ENCODE measurements at regions not wholly inside any gene's neighbourhood (a gene's known extent, or its start where the extent isn't known, plus 50 kb on each side); places are given as distances from the start of the nearest gene placed in this dataset.

DNA sequence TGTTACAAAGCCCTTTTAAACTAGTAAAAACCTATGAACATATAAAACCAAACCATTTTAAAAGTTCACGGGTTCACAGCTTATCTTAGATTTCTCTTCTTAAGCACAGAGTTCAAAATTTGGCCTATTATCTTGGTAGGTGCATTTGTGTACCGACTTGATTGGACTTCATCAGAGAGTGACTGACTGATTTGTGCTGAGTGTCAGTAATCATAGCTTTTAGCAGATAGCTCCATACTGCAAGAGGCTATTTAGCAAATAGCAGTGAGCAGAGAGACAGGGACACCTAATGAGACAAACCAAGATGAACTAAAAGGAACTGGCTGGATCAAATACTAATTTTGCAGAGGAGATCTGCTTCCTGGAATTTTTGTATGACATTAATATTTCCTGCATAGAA is 274.5 kb downstream of the PRR16 start:
- intact Hi-C loops (cut with DNase I, micrococcal nuclease): no loop called here
- ATAC-seq (no peak), DNase-seq (no peak)

DNA sequence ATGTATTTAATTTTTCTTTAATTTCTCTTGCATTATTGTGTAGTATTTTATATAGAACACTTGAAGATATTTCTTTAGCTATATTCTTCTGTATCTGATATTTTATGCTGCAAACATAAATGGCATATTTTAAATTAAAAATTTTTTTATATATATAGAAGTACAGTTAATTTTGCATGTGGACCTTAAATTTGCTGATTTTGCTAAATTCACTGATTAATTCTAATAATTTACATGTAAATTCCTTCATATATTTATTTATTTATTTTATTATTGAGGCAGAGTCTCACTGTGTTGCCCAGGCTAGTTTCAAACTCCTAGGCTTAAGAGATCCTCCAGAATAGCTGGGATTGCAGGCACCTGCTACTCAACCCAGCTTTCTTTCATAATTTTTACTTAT is 276.9 kb downstream of the PRR16 start:
- intact Hi-C loops (cut with DNase I, micrococcal nuclease): no loop called here
- ATAC-seq: no peak
- no peak for DNase-seq

DNA sequence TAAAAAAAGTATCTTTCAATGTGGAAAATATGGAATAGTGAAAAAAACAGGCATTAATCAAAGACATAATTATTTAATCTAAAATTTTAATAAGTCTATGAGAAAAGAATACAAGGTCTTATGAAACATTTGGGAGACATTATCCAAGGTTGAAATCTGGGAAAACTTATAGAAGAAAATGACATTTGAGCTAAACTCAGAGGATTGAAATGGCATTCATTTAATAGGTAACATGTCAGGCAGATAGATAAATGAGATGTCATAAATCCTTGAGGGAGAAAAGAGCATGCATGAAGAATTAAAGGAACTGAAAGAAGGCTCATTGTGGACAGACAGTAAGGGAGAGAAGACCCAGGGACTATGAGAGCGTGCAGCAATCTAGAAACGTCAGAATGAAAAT is 284.4 kb downstream of the PRR16 start:
- ATAC-seq: no peak
- intact Hi-C loops (cut with DNase I, micrococcal nuclease): no loop called here
- DNase-seq: no peak

DNA sequence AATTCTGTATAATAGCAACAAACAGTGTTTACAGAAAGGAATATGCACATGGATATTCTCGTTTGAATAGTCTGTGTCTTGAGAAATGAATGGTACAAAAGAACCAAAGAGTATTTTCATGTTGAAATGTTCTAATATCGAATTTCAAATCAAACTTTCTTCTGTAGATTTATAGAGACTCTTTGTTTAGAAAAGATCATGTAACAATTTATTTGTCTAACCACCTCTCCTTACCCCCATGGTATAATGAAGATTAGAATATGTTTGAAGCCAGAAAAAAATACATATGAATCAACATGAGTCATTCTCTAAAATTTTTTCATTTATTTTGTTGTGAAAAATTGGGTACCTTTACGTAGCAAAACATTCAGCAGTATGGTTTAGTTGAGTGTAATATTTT is 285.6 kb downstream of the PRR16 start:
- ATAC-seq (no peak), DNase-seq (no peak)
- intact Hi-C loops (cut with DNase I, micrococcal nuclease): no loop called here

DNA sequence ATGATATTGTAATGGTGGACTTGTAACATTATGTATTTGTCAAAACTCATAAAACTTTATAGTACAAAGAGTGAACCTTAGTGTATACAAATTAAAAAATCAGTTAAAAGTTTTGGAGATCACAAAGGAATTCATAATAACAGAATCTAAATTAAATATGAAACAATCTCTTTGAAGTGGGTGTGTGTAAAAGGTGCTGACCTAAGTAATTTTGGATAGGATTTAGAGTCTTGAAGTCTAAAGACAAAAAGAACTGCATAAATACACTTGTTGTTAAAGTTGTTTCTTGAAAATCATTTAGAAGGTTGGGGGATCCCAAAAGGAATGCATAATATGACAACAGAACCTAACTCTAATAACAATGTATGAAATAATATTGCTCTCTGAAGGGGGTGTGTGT is 295.5 kb downstream of the PRR16 start:
- no peak for ATAC-seq
- DNase-seq: no peak
- intact Hi-C loops (cut with DNase I, micrococcal nuclease): no loop called here

DNA sequence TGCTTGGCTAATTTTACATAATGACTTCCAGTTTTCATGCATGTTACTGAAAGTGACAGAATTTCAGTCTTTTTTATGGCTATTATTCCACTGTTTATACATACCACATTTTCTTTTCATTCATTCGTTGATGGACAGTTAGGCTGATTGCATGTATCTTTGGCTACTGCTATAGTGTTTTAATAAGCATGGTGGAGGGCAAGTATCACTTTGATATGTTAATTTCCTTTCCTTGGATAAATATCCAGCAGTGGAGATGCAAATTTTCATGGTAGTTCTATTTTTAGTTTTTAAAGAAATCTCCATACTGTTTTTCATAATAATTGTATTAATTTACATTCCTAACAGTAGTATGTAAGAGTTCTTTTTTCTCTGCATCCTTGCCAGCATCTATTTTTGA is 297.9 kb downstream of the PRR16 start:
- no peak for ATAC-seq
- intact Hi-C loops (cut with DNase I, micrococcal nuclease): no loop called here
- no peak for DNase-seq

DNA sequence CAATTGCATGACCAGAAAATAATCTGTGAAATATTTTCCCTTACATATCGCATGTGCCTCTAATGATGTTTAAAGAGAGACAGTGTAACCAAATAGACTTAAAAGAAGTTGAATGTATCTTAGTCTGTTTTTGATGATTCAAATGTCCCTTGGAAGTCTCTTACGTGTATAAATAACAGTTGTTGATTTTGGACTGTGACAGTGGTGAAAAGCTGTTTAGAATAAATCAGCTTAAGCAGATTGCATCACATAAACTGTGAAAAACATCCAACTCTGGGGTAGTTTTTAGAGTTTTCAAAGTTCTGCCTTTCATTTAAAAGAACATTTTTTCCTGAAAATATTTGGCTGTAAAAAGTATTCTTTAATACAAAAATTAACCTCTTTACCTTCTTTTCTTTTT is 301.1 kb downstream of the PRR16 start:
- DNase-seq: no peak
- no peak for ATAC-seq
- intact Hi-C loops (cut with DNase I, micrococcal nuclease): no loop called here

DNA sequence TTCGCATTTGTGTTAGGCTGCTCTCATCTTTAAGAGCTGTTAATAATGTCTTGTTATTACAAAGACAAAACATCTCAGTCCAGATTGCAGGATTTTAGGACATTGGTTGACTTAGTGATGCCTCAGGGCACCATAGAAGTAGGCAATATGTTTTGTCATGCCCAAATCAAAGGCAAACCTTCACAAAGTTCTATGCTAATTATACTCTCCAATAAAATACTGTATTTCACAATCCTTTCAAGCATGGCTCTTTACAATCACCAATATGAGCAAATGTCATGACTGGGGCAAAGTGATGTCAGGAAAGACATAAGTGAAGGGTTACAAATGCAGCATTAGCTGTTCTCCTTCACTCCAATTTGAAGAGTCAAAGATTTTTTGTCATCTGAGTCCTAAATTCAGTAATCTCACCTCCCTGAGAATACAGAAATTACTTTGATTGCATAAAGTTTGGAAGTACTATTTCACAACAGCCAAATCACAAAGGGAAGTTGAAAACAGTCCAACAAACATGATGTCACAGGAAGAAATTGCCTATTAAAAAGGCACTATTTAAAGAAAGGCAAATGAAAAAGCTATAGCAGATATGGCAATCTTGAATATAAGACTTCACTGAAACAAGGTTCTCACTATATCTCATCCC is 303.2 kb downstream of the PRR16 start:
- intact Hi-C loops (cut with DNase I, micrococcal nuclease): no loop called here
- no peak for ATAC-seq
- DNase-seq: no peak

DNA sequence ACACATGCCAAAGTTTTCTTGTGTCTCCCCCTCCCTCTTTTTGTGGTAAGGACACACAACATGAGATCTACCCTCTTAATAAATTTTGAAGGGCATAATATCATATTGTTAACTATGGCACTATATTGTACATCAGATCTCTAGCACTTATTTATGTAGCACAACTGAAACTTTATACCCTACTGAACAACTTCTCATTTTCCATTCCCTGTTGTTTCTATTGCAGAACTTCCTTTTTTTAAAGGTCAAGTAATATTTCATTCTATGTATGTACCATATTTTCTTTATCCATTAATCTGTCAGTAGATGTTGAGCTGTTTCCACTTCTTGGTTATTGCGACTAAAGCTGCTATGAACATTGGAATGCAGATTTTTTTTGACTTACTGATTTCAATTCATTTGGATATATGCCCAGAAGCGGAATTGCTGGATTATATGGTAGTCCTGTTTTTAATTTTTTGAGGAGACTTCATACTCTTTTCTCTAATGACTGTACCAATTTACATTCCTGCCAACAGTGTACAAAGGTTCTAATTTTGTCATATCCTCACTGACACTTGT is 305.3 kb downstream of the PRR16 start:
- ATAC-seq (no peak), DNase-seq (no peak)
- intact Hi-C loops (cut with DNase I, micrococcal nuclease): no loop called here

DNA sequence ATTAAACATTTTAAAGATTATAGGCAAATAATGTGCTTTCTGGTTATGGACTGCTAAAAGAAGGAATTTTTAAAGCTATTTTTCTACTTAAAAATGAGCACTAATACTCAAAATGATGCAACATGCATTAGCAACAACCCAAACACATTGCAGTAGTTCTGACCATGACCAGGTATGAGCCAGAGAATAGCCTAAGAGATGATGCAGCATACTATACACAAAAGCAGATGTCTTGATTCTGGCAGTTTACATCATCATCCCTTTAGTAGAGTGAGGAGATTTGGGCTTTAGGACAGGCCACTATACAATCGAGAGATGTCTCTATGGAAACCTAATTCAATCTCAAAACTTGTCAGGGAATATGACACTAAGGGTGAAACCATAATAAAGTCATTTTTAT is 307.1 kb downstream of the PRR16 start:
- intact Hi-C loops (cut with DNase I, micrococcal nuclease): no loop called here
- ATAC-seq: no peak

DNA sequence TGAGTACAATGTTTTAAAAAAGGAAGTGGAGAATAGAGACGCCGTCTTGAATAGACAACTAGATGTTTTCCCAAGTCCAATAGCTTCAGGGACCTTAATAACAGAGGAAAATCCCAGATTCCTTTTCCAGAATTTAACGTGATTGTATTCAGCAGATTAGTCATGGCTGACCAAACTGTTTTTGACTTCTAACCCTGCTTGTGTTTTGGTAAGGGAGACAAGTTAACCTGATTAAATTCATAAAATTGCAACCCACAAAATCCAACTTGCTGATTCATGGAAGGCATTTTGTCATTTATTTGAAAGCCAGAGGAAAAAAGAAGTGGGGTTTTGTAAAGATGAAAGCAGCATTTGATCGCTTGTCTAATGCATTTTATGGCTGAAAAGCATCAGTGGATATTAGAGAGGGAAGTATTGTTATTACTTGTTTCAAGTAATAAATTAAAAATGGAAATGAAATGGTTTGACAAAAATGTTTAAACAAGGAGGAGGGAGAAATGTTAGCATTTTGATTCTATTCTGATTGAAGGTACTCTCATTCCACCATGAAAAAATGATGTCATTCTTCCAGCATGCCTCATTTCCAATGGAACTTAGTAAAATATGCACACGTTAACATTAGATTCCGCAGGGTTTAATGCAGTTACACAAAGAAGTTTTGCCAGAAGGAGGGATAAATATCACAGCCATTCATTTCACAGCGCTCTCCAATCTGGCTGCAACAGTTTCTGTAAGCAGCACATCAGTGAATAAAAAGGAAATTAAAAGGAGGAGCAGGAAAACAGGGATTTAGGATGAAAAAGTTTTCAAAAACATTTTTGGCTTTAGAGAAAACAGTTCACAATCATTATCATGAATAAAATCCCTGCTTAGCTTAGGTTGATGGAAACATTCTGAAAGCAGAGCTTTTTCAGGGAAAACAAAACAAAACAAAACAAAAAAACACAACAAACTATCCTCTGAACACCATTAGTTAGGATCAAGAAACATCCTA is 314.7 kb downstream of the PRR16 start:
- intact Hi-C loops (cut with DNase I, micrococcal nuclease): no loop called here
- ATAC-seq: no peak
- DNase-seq: no peak

More for the DNA sequence above, 307.1 kb downstream of the PRR16 start:
- DNase-seq: no peak

DNA sequence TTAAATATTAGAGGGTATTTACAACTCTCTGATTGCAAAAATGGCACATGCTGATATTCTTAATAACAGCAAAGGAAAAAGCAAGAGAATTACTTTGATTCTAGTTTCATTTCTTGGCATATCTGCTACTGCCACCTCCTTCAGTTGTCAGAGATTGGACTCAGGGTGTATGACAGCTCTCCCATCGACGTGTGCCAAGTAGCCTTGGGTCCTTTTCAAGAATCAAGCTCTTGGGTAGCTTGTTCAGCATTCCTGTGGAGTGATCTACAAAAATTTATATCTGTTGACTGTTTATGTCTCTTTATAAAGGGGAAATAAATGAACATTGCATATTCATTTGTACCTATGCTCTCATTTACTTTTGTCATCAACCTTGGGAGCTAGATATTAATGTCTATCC is 315.6 kb downstream of the PRR16 start:
- ATAC-seq (no peak), DNase-seq (no peak)
- intact Hi-C loops (cut with DNase I, micrococcal nuclease): no loop called here

DNA sequence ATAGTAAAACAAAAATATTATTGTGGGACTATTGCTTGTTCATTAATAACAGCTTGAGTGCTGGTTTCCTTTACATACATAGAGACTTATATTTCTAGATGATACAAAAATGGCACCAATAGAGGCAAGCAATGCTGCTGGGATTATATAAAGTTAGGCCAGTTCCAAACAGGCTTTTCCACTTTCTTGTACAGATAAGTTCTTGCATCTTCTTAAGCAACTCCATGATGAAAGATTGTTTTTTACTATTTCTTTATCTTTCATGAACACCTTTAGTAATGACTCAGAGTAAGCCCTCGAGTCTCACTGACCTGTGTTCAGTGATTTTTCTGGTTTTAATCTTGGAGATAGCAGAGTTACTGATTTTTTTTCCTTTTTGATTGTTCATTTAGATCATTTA is 324.4 kb downstream of the PRR16 start:
- no peak for DNase-seq
- no peak for ATAC-seq
- intact Hi-C loops (cut with DNase I, micrococcal nuclease): no loop called here

DNA sequence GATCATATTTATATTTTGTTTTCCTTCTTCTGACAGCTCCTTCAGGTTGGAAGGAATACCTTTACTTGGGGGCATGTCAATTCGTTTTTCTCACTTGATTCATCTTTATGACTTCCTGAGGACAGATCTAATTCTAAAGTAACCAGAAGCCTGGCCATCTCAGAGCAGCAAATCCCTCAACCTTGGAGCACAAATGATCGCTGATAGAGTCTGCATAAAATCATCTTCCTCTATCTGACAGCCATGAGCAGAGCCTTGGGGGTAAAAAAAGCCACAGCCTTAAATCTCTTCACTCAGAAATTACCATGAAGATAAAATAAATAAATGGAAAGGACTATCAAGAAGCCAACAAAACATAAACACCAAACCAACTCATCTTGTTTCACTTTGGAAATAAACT is 325.8 kb downstream of the PRR16 start:
- intact Hi-C loops (cut with DNase I, micrococcal nuclease): no loop called here
- ATAC-seq: no peak
- DNase-seq: no peak

DNA sequence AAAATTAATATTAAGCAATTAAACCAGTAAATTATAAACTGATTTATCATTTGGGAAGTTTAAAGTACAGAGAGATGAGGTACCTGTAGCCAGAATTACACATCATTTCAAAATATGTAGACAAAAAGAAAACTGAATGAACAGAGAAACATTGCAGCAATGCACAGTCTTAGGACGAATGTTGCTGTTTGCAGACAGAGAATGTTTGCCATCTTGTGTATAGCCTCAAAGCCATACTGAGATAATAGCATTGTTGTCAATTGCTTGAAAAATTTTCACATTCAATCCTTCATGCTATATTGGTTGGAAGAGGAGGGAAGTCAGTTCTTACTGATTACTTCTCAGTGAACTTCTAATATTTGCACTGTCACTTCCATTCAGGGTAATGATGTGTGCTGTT is 326.2 kb downstream of the PRR16 start:
- ATAC-seq (no peak), DNase-seq (no peak)
- intact Hi-C loops (cut with DNase I, micrococcal nuclease): no loop called here

DNA sequence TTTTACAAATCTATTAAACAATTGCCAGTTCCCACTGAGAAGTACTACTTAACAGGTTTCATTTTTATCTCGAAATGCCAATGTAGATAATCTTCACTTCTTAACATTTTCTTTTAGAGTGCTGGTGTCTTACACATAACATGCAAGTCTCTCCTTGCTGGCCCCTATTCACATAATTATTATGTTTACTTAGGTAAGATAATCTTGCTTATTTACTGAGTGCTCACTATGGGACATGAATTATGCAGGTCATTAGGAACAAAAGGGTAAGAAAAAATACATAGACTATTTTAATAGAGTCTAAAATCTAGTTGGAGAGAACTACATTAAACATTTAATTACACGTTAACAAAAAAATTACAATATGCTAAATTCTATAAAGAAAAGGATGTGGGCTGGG is 328.4 kb downstream of the PRR16 start:
- no peak for DNase-seq
- intact Hi-C loops (cut with DNase I, micrococcal nuclease): no loop called here
- no peak for ATAC-seq

DNA sequence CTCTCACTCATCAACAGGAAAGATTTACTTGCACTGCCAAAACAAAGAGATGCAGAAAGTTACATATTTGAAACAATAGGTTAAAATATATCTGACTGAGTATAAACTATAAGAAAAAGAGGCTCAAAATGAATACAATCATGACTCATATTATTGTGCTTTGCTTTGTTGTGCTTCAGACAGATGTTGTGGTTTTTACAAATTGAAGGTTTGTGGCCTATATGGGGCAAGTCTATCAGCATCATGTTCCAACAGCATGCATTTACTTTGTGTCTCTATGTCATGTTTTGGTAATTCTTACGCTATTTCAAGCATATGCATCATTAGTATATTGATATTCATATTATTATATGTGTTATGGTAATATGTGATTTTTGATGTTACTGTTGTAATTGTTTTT is 330.0 kb downstream of the PRR16 start:
- ATAC-seq: no peak
- no peak for DNase-seq
- intact Hi-C loops (cut with DNase I, micrococcal nuclease): no loop called here

DNA sequence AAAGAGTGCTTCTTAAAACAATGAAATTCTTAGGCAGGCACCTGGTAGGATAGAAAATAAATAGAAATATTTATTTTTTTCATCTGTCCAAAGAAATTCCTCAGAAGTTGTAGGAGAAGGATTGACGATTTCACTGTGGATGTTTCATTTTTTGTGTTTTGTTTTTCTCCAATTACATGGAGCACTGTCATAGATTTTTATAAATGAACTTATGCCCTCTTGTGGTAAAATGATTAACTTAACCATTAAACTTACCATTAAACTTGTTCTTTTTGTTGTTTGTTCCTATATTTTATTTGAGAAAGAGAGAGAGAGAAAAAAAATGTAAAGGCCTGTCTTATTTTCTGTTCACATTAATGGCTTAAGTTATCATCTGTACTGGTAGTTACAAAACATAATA is 339.2 kb downstream of the PRR16 start:
- DNase-seq (no peak), ATAC-seq (no peak)
- intact Hi-C loops (cut with DNase I, micrococcal nuclease): no loop called here

DNA sequence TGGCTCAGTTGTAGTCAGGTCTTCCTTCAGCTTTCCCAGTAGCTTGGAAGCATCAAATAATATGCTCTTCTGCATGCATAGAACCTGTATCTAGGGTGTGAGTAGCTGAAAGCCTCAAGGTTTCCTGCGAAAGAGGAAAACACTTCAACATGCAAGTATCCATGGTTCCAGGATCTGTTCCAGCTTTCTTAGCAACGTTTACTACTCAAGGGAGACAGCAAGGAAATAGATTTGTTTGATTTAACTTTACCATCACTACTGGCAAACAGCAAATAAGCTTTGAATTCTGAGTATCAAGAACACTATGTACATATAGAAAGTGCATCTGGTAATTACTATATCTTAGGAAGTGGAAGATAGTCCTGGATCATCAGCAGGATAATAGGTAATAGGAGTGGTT is 341.0 kb downstream of the PRR16 start:
- ATAC-seq (no peak), DNase-seq (no peak)
- intact Hi-C loops (cut with DNase I, micrococcal nuclease): no loop called here

DNA sequence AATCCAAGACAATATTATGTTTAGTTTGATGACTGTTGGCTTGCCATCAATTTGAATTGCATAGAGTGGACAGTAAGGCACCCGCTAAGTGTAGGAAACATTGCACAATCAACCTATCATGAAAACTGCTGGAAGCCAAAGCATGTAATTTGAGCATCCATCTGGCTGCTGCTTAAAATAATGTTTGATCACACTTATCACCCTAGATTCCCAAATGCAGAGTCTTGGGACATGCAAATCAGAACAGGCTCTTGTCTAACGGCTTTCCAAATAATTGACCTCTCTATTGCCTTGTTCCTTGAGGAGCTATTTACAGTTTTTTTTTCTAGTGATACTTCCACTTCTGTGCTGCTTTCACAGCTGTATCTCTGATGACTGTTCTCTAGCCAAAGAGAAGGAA is 342.1 kb downstream of the PRR16 start:
- intact Hi-C loops (cut with DNase I, micrococcal nuclease): no loop called here
- DNase-seq (no peak), ATAC-seq (no peak)
